AG08396 (cell line): ENCODE measurements at regions not wholly inside any gene's neighbourhood (a gene's known extent, or its start where the extent isn't known, plus 50 kb on each side); places are given as distances from the start of the nearest gene placed in this dataset.
"Not testable (repeated sequence)": the region's sequence is repeated elsewhere in the genome, so short reads cannot be mapped to it uniquely, and the experiment has no call there.

Experiments
- DNase-seq: peaks from one replicate; pipeline ENCODE4 v3.0.0; 2012; ENCODE audit warnings: low spot score, mixed read lengths

GRCh38 chr12:23368590-23368989 lies 580.9 kb downstream of the SOX5 start:
- DNase-seq: no peak

GRCh38 chr12:23375621-23376020 lies 573.8 kb downstream of the SOX5 start:
- DNase-seq: no peak

- DNase-seq: no peak
These were observed 573.2 kb downstream of the SOX5 start for GRCh38 chr12:23376238-23376637.

GRCh38 chr12:23380419-23381100 lies 568.9 kb downstream of the SOX5 start:
- DNase-seq: no peak

GRCh38 chr12:23388898-23389297 lies 560.6 kb downstream of the SOX5 start:
- DNase-seq: not testable (repeated sequence)

GRCh38 chr12:23389315-23389714 lies 560.2 kb downstream of the SOX5 start:
- not testable (repeated sequence) for DNase-seq

GRCh38 chr12:23399402-23399933 lies 550.0 kb downstream of the SOX5 start:
- DNase-seq: no peak

- DNase-seq: no peak
These were observed 534.3 kb downstream of the SOX5 start for GRCh38 chr12:23415180-23415579.

- no peak for DNase-seq
These were observed 527.9 kb downstream of the SOX5 start for GRCh38 chr12:23421556-23421955.

GRCh38 chr12:23423097-23423687 lies 526.3 kb downstream of the SOX5 start:
- DNase-seq: no peak

GRCh38 chr12:23423796-23424195 lies 525.7 kb downstream of the SOX5 start:
- DNase-seq: no peak

GRCh38 chr12:23424685-23425084 lies 524.8 kb downstream of the SOX5 start:
- DNase-seq: no peak

GRCh38 chr12:23426328-23426727 lies 523.1 kb downstream of the SOX5 start:
- DNase-seq: no peak

GRCh38 chr12:23428758-23429157 lies 520.7 kb downstream of the SOX5 start:
- no peak for DNase-seq

GRCh38 chr12:23431006-23431405 lies 518.5 kb downstream of the SOX5 start:
- DNase-seq: no peak

GRCh38 chr12:23433121-23433520 lies 516.3 kb downstream of the SOX5 start:
- DNase-seq: no peak

GRCh38 chr12:23434154-23434553 lies 515.3 kb downstream of the SOX5 start:
- no peak for DNase-seq

- DNase-seq: no peak
These were observed 502.7 kb downstream of the SOX5 start for GRCh38 chr12:23446746-23447145.

- DNase-seq: no peak
These were observed 498.7 kb downstream of the SOX5 start for GRCh38 chr12:23450810-23451209.

- no peak for DNase-seq
These were observed 494.2 kb downstream of the SOX5 start for GRCh38 chr12:23455283-23455682.

GRCh38 chr12:23458640-23459039 lies 490.8 kb downstream of the SOX5 start:
- DNase-seq: no peak

- no peak for DNase-seq
These were observed 486.9 kb downstream of the SOX5 start for GRCh38 chr12:23462546-23462945.

GRCh38 chr12:23463172-23463571 lies 486.3 kb downstream of the SOX5 start:
- no peak for DNase-seq
